DMS 273 treated with DMSO at 0.1 percent for 48 hours (cell line): ENCODE measurements at regions not wholly inside any gene's neighbourhood (a gene's known extent, or its start where the extent isn't known, plus 50 kb on each side); places are given as distances from the start of the nearest gene placed in this dataset.
"Not testable (repeated sequence)": the region's sequence is repeated elsewhere in the genome, so short reads cannot be mapped to it uniquely, and the experiment has no call there.

ENCODE experiments used
- DNase-seq: peaks from one replicate; lab custom pipeline; 2025; lab: John Stamatoyannopoulos, UW

DNA sequence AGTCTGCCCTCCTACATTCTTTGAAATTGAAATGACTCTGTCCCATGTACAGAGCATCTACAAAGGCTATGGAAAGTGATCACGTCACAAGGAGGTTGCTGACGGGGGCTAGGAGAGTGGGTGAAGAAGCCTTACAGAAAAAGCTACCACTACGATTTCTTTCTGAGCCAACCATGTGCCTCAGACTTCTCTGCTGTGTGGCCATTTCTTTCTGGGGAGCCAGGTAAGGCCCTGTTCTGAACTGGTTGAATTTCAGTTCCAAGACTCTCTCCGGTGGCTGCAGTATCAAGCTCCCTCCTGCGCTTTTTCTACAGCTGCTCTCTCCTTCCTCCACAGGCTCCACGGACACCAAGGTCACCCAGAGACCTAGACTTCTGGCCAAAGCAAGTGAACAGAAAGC, 112.5 kb upstream of the PRSS1 start:
- DNase-seq, result no peak

DNA sequence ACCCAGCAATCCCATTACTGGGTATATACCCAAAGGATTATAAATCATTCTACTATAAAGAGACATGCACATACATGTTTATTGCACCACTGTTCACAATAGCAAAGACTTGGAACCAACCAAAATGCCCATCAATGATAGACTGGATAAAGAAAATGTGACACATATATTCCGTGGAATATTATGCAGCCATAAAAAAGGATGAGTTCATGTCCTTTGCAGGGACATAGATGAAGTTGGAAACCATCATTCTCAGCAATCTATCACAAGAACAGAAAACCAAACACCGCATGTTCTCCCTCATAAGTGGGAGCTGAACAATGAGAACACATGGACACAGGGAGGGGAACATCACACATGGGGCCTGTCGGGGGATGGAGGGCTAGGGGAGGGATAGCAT, 113.2 kb upstream of the PRSS1 start:
- not testable (repeated sequence) for DNase-seq

- peak; percentile 12 for DNase-seq
Observed at GRCh38 chr7:142632271-142633134, 116.8 kb upstream of the PRSS1 start.

- DNase-seq, result no peak
Observed at GRCh38 chr7:142629588-142630260, 119.5 kb upstream of the PRSS1 start.

GRCh38 chr7:142628945-142629344, 120.3 kb upstream of the PRSS1 start:
- no peak for DNase-seq

DNA sequence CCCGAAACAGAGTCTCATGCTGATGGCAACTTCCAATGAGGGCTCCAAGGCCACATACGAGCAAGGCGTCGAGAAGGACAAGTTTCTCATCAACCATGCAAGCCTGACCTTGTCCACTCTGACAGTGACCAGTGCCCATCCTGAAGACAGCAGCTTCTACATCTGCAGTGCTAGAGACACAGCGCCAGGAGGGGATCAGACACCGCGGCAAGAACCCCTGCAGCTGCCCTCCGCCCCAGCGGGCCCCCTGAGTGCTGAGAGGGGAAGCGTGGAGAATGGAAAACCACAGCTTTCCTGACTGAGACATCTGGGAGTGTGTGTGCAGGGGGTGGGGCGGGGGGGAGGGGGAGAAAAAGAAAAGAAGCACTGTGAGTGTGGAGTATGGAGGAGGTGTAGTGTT, 122.0 kb upstream of the PRSS1 start:
- not testable (repeated sequence) for DNase-seq

GRCh38 chr7:142626420-142627035, 122.7 kb upstream of the PRSS1 start:
- no peak for DNase-seq

- DNase-seq, result not testable (repeated sequence)
Observed at GRCh38 chr7:142625216-142625615, 124.1 kb upstream of the PRSS1 start.

GRCh38 chr7:142620402-142620801, 128.9 kb upstream of the PRSS1 start:
- DNase-seq, result no peak

GRCh38 chr7:142618655-142619351, 130.5 kb upstream of the PRSS1 start:
- DNase-seq, result no peak

GRCh38 chr7:142616842-142617241, 132.4 kb upstream of the PRSS1 start:
- no peak for DNase-seq

DNA sequence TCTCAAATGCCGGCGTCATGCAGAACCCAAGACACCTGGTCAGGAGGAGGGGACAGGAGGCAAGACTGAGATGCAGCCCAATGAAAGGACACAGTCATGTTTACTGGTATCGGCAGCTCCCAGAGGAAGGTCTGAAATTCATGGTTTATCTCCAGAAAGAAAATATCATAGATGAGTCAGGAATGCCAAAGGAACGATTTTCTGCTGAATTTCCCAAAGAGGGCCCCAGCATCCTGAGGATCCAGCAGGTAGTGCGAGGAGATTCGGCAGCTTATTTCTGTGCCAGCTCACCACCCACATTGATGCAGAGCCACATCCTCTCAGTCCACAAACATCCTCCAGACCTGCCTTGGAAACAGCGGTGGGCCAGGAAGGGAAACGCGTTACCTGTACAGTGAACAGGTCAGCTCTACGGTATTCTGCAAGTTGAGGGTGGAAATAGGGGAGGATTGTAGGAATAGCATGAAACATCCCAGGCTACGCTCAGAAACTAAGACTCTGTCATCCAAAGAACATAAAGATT, 133.1 kb upstream of the PRSS1 start:
- DNase-seq, result no peak

DNA sequence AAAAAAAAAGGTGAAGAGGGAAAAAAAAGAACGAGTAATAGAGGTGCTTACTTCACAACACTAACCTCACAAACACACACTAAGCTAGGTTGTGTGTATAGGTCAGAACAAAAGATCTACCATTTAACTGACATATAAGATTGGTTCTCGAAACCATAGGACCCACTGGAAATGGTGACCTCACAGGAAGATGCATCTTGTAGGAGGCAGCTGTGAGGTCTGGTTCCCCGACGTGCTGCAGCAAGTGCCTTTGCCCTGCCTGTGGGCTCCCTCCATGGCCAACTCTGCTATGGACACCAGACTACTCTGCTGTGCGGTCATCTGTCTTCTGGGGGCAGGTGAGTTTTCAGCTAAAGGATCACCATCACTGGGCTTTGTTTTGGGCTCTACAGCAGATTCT, 133.8 kb upstream of the PRSS1 start:
- DNase-seq, result no peak

DNA sequence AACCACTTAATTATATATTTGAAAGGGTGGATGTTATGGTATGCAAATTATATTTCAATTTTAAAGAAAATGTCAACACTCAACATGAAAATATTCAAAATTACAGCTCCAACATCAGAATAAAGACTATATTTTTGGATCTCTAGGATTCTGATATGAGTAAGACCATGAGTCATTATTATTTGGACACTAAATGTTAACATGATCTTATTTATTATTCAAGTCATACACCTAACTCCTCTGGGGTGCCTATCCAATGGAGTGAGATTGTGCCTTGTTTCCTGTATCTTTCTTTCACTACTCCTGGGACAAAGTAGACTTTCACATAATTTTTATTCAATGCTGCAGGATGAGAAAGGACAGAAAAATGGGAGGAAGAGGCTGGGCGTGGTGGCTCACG, 135.2 kb upstream of the PRSS1 start:
- no peak for DNase-seq

- DNase-seq, result no peak
Observed at GRCh38 chr7:142612237-142612881, 136.9 kb upstream of the PRSS1 start.

DNA sequence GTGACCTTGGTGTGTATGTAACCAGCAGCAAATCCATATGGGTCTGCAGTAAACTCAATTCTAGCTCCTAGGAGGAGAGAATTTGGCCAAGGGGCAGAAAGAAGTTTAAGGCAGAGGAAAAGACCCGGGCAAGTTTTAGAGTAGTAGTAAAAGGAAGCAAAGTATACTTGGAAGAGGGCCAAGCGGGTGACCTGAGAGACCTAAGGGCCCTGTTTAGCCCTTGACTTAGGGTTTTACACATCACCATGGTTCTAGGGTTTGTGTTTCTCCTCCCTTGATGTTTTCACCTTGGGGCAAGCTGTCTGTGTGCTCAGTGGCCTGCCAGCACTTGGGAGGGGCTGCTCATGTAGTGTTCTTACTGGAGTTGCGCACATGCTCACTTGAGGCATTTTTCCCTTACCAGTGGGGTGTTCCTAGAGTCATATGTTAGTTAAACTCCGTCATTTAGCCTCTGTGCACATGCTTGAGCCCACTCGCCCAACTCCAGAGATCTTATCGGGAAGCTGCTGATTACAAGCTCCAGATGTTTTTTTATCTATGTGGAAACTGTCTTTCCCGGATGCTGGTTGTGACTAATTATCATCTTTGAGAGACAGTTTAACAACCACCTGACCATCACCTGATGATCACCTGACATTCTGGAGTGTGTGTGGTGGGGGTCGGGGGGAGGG, 137.6 kb upstream of the PRSS1 start:
- no peak for DNase-seq

DNA sequence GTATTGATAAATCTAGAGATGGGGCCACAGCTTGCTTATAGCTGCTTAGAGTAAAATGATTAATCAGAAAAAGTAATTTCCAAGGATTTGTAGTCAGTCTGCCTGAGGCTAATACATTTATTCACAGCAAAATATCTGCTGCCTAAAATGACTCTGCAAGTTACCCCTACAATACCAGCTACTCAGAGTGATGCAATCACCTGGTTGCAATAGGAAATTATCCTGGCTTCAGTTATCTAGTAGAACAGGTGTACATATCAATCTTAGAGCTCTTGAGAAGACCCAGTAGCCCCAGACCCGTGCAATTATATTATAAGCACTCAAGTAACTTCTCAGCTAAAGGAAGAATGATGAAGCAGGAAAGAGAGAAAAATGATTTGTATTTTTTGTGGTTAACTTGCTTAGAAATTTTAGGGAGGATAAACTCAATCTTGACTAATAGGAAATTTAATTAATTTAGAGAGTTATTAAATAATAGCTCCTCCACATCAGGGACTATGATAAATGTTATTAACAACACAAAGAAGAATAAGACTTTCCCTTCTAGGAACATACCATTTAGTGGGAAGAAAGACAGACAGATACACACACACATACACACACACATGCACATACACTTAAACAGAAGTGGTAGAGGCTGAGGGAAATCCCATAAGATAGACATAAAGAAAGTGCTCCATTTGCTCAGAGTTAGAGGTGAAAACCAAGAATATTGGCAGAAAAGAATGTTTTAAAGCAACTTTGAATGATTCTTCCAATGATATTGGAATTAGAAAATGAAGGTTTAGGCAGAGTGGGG, 140.4 kb upstream of the PRSS1 start:
- no peak for DNase-seq

GRCh38 chr7:142607351-142607750, 141.9 kb upstream of the PRSS1 start:
- DNase-seq, result no peak

- no peak for DNase-seq
Observed at GRCh38 chr7:142606081-142606480, 143.2 kb upstream of the PRSS1 start.

GRCh38 chr7:142604671-142605070, 144.6 kb upstream of the PRSS1 start:
- no peak for DNase-seq
